ENCODE measurements at regions not wholly inside any gene's neighbourhood (a gene's known extent, or its start where the extent isn't known, plus 50 kb on each side); places are given as distances from the start of the nearest gene placed in this dataset.

GRCh38 chr3:5644773-5645670 is 457.5 kb downstream of the EDEM1 start:
- DNase-seq (ENCODE audit: extremely low read depth in 1 of 11, low read depth in 9 of 11, low spot score in 4 of 11) = no peak

GRCh38 chr3:5645692-5646410 is 458.3 kb downstream of the EDEM1 start:
- DNase-seq (ENCODE audit: extremely low read depth in 1 of 11, low read depth in 9 of 11, low spot score in 4 of 11) = peak in 4 of 11 donors; percentile 2 to 25 (median 20)

- no peak for DNase-seq (ENCODE audit: extremely low read depth in 1 of 11, low read depth in 9 of 11, low spot score in 4 of 11)
Observed at GRCh38 chr3:5650303-5650702, 462.8 kb downstream of the EDEM1 start.

GRCh38 chr3:5651351-5651750 is 463.8 kb downstream of the EDEM1 start:
- no peak for DNase-seq (ENCODE audit: extremely low read depth in 1 of 11, low read depth in 9 of 11, low spot score in 4 of 11)

GRCh38 chr3:5653426-5654143 is 466.1 kb downstream of the EDEM1 start:
- no peak for DNase-seq (ENCODE audit: extremely low read depth in 1 of 11, low read depth in 9 of 11, low spot score in 4 of 11)

- DNase-seq (ENCODE audit: extremely low read depth in 1 of 11, low read depth in 9 of 11, low spot score in 4 of 11) = no peak
Observed at GRCh38 chr3:5657106-5657505, 469.6 kb downstream of the EDEM1 start.

GRCh38 chr3:5663601-5664000 is 476.1 kb downstream of the EDEM1 start:
- DNase-seq (ENCODE audit: extremely low read depth in 1 of 11, low read depth in 9 of 11, low spot score in 4 of 11) = no peak

GRCh38 chr3:5666455-5666854 is 478.9 kb downstream of the EDEM1 start:
- DNase-seq (ENCODE audit: extremely low read depth in 1 of 11, low read depth in 9 of 11, low spot score in 4 of 11) = no peak

- DNase-seq (ENCODE audit: extremely low read depth in 1 of 11, low read depth in 9 of 11, low spot score in 4 of 11) = peak in 4 of 11 donors; percentile 2 to 37 (median 13)
Observed at GRCh38 chr3:5673521-5673920, 486.0 kb downstream of the EDEM1 start.

- DNase-seq (ENCODE audit: extremely low read depth in 1 of 11, low read depth in 9 of 11, low spot score in 4 of 11) = no peak
Observed at GRCh38 chr3:5675319-5675718, 487.8 kb downstream of the EDEM1 start.

GRCh38 chr3:5677555-5677954 is 490.0 kb downstream of the EDEM1 start:
- peak in 3 of 11 donors; percentile 1 to 16 (median 5) for DNase-seq (ENCODE audit: extremely low read depth in 1 of 11, low read depth in 9 of 11, low spot score in 4 of 11)

GRCh38 chr3:5678248-5678647 is 490.7 kb downstream of the EDEM1 start:
- no peak for DNase-seq (ENCODE audit: extremely low read depth in 1 of 11, low read depth in 9 of 11, low spot score in 4 of 11)

- no peak for DNase-seq (ENCODE audit: extremely low read depth in 1 of 11, low read depth in 9 of 11, low spot score in 4 of 11)
Observed at GRCh38 chr3:5678844-5679243, 491.3 kb downstream of the EDEM1 start.

GRCh38 chr3:5687230-5687629 is 499.7 kb downstream of the EDEM1 start:
- no peak for DNase-seq (ENCODE audit: extremely low read depth in 1 of 11, low read depth in 9 of 11, low spot score in 4 of 11)

- DNase-seq (ENCODE audit: extremely low read depth in 1 of 11, low read depth in 9 of 11, low spot score in 4 of 11) = no peak
Observed at GRCh38 chr3:5690490-5690889, 503.0 kb downstream of the EDEM1 start.

- DNase-seq (ENCODE audit: extremely low read depth in 1 of 11, low read depth in 9 of 11, low spot score in 4 of 11) = no peak
Observed at GRCh38 chr3:5690904-5691532, 503.5 kb downstream of the EDEM1 start.

GRCh38 chr3:5692446-5692845 is 504.9 kb downstream of the EDEM1 start:
- DNase-seq (ENCODE audit: extremely low read depth in 1 of 11, low read depth in 9 of 11, low spot score in 4 of 11) = no peak

GRCh38 chr3:5694266-5694665 is 506.8 kb downstream of the EDEM1 start:
- DNase-seq (ENCODE audit: extremely low read depth in 1 of 11, low read depth in 9 of 11, low spot score in 4 of 11) = no peak

- no peak for DNase-seq (ENCODE audit: extremely low read depth in 1 of 11, low read depth in 9 of 11, low spot score in 4 of 11)
Observed at GRCh38 chr3:5698851-5699250, 511.3 kb downstream of the EDEM1 start.

Data from renal cortex interstitium (tissue), 11 donors.